ENCODE measurements at regions not wholly inside any gene's neighbourhood (a gene's known extent, or its start where the extent isn't known, plus 50 kb on each side); places are given as distances from the start of the nearest gene placed in this dataset.
"Not testable (repeated sequence)": the region's sequence is repeated elsewhere in the genome, so short reads cannot be mapped to it uniquely, and the experiment has no call there.

DNA sequence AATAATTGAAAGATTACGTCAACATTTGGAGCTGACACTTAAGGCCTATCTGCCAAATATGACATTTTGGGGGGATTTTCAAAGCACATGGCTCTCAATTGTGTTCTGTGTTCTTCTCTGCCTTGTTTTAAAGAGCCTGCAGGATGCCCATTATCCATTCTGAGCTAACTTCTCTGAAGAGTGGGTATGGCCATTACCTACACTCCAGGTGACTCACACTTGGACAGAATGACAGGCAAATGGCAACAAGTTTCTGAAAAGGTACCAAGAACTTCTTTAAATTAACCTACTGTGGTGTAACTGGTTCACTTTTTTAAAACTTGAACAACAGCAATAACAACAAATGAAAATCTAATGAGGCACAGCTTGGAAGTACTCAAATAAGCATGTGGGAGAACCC is 834.9 kb upstream of the SLC39A10 start:
- DNase-seq (ENCODE audit: low read depth) = no peak
- no peaks in the 10 kb centered on the region for H3K4me1 ChIP-seq (ENCODE audit: control insufficient read depth, insufficient read depth, low read length)

DNA sequence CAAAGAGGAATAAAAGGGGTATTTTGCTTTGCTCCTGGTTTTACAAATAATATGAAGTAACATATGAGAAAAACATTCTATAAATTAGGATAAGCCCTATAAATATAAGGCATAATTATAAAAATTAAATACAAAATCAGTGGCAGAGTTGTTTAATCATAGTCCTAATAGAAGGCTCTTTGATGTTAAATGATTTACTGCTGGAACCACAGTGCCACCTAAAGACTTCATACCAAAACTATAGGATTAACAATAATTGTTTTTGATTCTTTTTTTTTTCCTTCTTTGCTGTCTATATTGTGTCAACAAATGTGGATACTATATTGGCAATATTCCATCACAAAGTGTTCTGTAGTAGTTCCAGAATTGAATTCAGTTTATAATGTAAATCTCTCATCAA is 837.7 kb upstream of the SLC39A10 start:
- H3K9ac ChIP-seq (ENCODE audit: low read length) = no peak overlapping the region
- no peak for DNase-seq (ENCODE audit: low read depth)
- no peaks in the 10 kb centered on the region for H3K9me3 ChIP-seq (ENCODE audit: control insufficient read depth, low read length)
- H3K27me3 ChIP-seq (replicated peaks; ENCODE audit: control insufficient read depth, insufficient read depth, low read length) = no peaks in the 10 kb centered on the region
- no peaks in the 10 kb centered on the region for H3K4me1 ChIP-seq (ENCODE audit: control insufficient read depth, insufficient read depth, low read length)
- no peaks in the 10 kb centered on the region for H3K36me3 ChIP-seq (ENCODE audit: control insufficient read depth, insufficient read depth, low read length, severe bottlenecking)
- H3K4me3 ChIP-seq (ENCODE audit: low read length) = no peak overlapping the region

More for the DNA sequence above, 834.9 kb upstream of the SLC39A10 start:
- Histone ChIP-seq H3K4me3 (ENCODE audit: low read length) (no peak overlapping the region), H3K27me3 (replicated peaks; ENCODE audit: control insufficient read depth, insufficient read depth, low read length) (no peaks in the 10 kb centered on the region), H3K9me3 (ENCODE audit: control insufficient read depth, low read length) (no peaks in the 10 kb centered on the region), H3K36me3 (ENCODE audit: control insufficient read depth, insufficient read depth, low read length, severe bottlenecking) (no peaks in the 10 kb centered on the region), H3K9ac (ENCODE audit: low read length) (no peak overlapping the region)

DNA sequence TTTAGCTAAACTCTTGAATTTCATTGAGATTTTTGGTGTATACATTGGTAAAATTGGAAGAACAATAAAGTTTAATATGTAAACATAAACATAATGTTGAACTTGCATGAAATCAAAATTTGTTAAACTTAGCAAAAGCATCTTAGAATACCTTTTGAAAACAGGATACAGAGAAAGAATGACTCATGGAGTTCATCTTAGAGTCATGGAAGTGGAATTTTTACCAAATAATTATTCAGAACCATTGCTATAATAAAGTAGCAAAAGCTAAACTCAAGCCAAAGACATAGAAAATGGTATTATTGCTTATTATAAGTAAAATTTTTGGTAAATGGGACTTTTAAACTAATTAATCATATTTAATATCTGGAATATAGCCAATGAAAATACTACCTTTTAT is 841.6 kb upstream of the SLC39A10 start:
- DNase-seq (ENCODE audit: low read depth) = no peak
- Histone ChIP-seq H3K9me3 (ENCODE audit: control insufficient read depth, low read length) (no peaks in the 10 kb centered on the region), H3K36me3 (ENCODE audit: control insufficient read depth, insufficient read depth, low read length, severe bottlenecking) (no peaks in the 10 kb centered on the region), H3K4me1 (ENCODE audit: control insufficient read depth, insufficient read depth, low read length) (no peaks in the 10 kb centered on the region), H3K4me3 (ENCODE audit: low read length) (no peak overlapping the region), H3K9ac (ENCODE audit: low read length) (no peak overlapping the region), H3K27me3 (replicated peaks; ENCODE audit: control insufficient read depth, insufficient read depth, low read length) (no peaks in the 10 kb centered on the region)

DNA sequence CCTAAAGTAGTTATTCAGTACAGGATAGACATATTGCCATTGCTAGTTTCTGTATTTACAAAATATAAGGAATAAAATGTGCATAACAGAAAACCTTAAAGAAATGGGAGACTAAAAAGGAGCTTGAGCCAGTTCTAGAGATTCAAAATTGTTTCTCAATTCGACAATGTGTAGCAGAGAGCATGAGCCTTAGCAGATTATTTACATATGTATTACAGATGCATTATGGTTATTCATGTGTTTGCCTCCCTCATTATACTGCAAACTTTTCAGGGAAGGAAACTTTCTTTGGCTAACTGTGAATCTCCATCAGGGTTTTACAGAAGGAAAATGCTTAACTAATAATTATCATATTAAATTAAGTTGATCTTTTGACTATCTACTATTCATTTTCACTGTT is 854.4 kb upstream of the SLC39A10 start:
- Histone ChIP-seq H3K9ac (ENCODE audit: low read length) (no peak overlapping the region), H3K4me1 (ENCODE audit: control insufficient read depth, insufficient read depth, low read length) (no peaks in the 10 kb centered on the region), H3K27me3 (replicated peaks; ENCODE audit: control insufficient read depth, insufficient read depth, low read length) (no peaks in the 10 kb centered on the region), H3K4me3 (ENCODE audit: low read length) (no peak overlapping the region), H3K36me3 (ENCODE audit: control insufficient read depth, insufficient read depth, low read length, severe bottlenecking) (no peaks in the 10 kb centered on the region), H3K9me3 (ENCODE audit: control insufficient read depth, low read length) (no peaks in the 10 kb centered on the region)
- no peak for DNase-seq (ENCODE audit: low read depth)

DNA sequence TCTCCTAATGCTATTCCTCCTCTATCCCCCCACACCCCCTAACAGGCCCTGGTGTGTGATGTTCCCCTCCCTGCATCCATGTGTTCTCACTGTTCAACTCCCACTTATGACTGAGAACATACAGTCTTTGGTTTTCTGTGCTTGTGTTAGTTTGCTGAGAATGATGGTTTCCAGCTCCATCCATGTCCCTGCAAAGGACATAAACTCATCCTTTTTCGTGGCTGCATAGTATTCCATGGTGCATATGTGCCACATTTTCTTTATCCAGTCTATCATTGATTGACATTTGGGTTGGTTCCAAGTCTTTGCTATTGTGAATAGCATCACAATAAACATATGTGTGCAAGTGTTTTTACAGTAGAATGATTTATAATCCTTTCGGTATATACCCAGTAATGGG is 870.0 kb upstream of the SLC39A10 start:
- DNase-seq (ENCODE audit: low read depth); H3K4me1 ChIP-seq (ENCODE audit: control insufficient read depth, insufficient read depth, low read length): not testable (repeated sequence)

DNA sequence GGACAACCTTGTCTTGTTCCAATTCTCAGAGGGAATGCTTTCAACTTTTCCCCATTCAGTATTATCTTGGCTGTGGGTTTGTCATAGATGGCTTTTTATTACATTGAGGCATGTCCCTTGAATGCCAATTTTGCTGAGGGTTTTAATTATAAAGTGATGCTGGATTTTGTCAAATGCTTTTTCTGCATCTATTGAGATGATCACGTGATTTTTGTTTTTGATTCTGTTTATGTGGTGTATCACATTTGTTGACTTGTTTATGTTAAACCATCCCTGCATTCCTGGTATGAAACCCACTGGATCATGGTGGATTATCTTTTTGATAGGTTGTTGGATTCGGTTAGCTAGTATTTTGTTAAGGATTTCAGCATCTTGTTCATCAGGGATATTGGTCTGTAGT is 885.6 kb upstream of the SLC39A10 start:
- DNase-seq (ENCODE audit: low read depth); H3K4me3 ChIP-seq (ENCODE audit: low read length); H3K9ac ChIP-seq (ENCODE audit: low read length); H3K4me1 ChIP-seq (ENCODE audit: control insufficient read depth, insufficient read depth, low read length); H3K27me3 ChIP-seq (replicated peaks; ENCODE audit: control insufficient read depth, insufficient read depth, low read length); H3K36me3 ChIP-seq (ENCODE audit: control insufficient read depth, insufficient read depth, low read length, severe bottlenecking); H3K9me3 ChIP-seq (ENCODE audit: control insufficient read depth, low read length): not testable (repeated sequence)

More for the DNA sequence above, 870.0 kb upstream of the SLC39A10 start:
- not testable (repeated sequence) for H3K27me3 ChIP-seq (replicated peaks; ENCODE audit: control insufficient read depth, insufficient read depth, low read length); H3K9me3 ChIP-seq (ENCODE audit: control insufficient read depth, low read length); H3K4me3 ChIP-seq (ENCODE audit: low read length); H3K9ac ChIP-seq (ENCODE audit: low read length); H3K36me3 ChIP-seq (ENCODE audit: control insufficient read depth, insufficient read depth, low read length, severe bottlenecking)

DNA sequence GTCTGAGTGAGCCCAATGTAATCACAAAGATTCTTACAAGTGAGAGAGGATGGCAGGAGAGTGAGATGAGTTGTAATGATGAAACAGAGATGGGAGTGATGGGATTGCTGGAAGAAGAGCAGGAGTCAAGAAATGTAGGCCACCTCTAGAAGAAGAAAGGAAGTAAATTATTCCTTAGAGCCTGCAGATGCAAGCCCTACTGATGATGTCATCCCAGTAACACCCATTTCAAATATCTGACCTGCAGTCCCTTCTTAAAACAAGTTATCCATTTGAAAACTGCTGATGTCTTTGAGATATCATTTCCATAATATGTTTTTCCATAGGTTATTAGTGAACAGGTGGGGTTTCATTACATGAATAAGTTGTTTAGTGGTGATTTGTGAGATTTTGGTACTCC is 888.0 kb upstream of the SLC39A10 start:
- no peak for DNase-seq (ENCODE audit: low read depth)
- Histone ChIP-seq H3K9ac (ENCODE audit: low read length) (no peak overlapping the region), H3K4me1 (ENCODE audit: control insufficient read depth, insufficient read depth, low read length) (no peaks in the 10 kb centered on the region), H3K27me3 (replicated peaks; ENCODE audit: control insufficient read depth, insufficient read depth, low read length) (no peaks in the 10 kb centered on the region), H3K36me3 (ENCODE audit: control insufficient read depth, insufficient read depth, low read length, severe bottlenecking) (no peaks in the 10 kb centered on the region), H3K9me3 (ENCODE audit: control insufficient read depth, low read length) (no peaks in the 10 kb centered on the region), H3K4me3 (ENCODE audit: low read length) (no peak overlapping the region)

DNA sequence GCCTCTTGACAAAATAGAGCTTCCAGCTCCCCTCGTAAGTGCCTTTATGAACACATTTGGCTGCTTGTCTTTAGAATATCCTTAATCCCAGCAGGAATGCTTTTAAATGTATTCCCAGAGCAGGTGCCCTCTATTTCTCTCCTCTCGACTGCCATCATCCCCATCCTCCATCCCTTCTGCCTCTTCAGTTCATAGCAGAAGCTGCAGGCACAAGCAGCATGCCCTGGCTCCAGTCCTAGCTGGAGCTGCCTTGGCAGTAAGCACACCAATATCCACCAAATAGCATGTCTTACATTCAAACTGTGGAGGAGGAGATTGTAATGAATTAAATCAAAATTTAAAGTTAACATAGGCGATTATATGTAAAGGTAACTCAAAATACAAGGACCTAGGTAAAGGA is 891.3 kb upstream of the SLC39A10 start:
- no peaks in the 10 kb centered on the region for H3K36me3 ChIP-seq (ENCODE audit: control insufficient read depth, insufficient read depth, low read length, severe bottlenecking)
- no peaks in the 10 kb centered on the region for H3K4me1 ChIP-seq (ENCODE audit: control insufficient read depth, insufficient read depth, low read length)
- no peak overlapping the region for H3K9ac ChIP-seq (ENCODE audit: low read length)
- no peaks in the 10 kb centered on the region for H3K9me3 ChIP-seq (ENCODE audit: control insufficient read depth, low read length)
- no peak for DNase-seq (ENCODE audit: low read depth)
- no peak overlapping the region for H3K4me3 ChIP-seq (ENCODE audit: low read length)
- H3K27me3 ChIP-seq (replicated peaks; ENCODE audit: control insufficient read depth, insufficient read depth, low read length) = no peaks in the 10 kb centered on the region

DNA sequence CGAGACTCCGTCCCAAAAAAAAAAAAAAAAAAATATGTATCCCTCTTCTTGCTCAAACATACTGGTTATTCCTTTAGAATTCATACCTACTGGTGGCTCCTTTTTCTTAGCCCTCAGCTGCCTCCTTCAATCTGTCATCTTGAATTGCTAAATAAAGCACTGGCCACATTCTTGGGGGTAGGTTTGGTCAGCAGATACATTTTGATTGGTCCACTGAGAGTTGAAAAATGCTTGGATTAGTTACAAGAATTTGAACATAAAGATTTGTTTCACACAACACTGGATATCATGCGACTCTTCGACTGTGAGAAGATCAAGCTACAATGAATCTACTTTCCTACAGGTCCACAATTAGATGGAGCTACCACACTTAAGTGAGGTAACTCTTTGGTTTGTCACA is 906.1 kb upstream of the SLC39A10 start:
- no peaks in the 10 kb centered on the region for H3K36me3 ChIP-seq (ENCODE audit: control insufficient read depth, insufficient read depth, low read length, severe bottlenecking)
- H3K4me1 ChIP-seq (ENCODE audit: control insufficient read depth, insufficient read depth, low read length) = no peaks in the 10 kb centered on the region
- H3K9me3 ChIP-seq (ENCODE audit: control insufficient read depth, low read length) = no peaks in the 10 kb centered on the region
- no peak overlapping the region for H3K4me3 ChIP-seq (ENCODE audit: low read length)
- no peaks in the 10 kb centered on the region for H3K27me3 ChIP-seq (replicated peaks; ENCODE audit: control insufficient read depth, insufficient read depth, low read length)
- DNase-seq (ENCODE audit: low read depth) = no peak
- no peak overlapping the region for H3K9ac ChIP-seq (ENCODE audit: low read length)

DNA sequence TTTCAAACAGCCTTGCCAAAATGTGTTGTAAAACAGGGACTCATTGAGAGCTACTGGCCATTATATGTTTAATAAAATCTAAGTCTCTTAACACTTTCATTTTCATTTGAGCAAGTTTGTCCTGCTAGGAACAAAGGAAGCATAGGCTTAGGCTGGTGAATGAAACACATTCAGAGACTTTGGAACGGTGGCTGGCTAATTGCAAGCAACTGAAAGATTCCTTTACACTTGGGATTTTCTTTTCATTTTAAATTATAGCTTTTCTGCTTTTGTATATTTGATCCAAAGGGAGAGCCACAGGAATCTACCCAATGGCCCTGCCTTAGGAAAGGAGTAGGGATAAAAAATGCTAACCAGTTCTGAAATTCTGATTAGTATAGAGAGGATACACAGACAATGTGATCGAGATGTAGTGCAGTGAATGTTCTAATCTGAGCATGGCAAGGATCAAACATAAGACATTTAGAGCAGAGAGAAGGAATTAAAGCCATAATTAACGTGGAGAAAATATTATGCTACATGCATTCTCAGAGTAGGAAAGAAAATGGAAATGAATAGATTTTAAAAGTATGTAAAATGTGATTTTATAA is 911.4 kb upstream of the SLC39A10 start:
- Histone ChIP-seq H3K9me3 (ENCODE audit: control insufficient read depth, low read length) (no peaks in the 10 kb centered on the region), H3K4me1 (ENCODE audit: control insufficient read depth, insufficient read depth, low read length) (no peaks in the 10 kb centered on the region), H3K27me3 (replicated peaks; ENCODE audit: control insufficient read depth, insufficient read depth, low read length) (no peaks in the 10 kb centered on the region), H3K36me3 (ENCODE audit: control insufficient read depth, insufficient read depth, low read length, severe bottlenecking) (no peaks in the 10 kb centered on the region), H3K4me3 (ENCODE audit: low read length) (no peak overlapping the region), H3K9ac (ENCODE audit: low read length) (no peak overlapping the region)
- DNase-seq (ENCODE audit: low read depth) = no peak

DNA sequence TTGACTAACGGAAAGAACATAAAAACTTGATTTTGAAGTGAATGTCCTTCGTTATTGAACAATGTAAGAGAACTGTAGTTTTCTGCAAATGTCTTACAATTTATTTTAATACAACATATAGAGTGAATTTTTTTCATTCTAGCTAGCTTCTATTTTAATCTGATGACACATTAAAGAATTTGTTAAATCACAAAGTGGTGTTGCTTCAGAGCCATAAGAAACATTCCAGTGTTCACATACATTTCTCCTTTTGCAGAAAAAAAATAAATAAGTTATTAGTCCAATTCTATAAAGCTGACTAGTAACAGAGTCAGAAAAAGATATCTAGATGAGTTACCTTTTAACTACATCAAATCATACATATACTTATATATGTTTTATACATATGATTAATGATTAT is 914.3 kb upstream of the SLC39A10 start:
- H3K27me3 ChIP-seq (replicated peaks; ENCODE audit: control insufficient read depth, insufficient read depth, low read length) = no peaks in the 10 kb centered on the region
- no peak for DNase-seq (ENCODE audit: low read depth)
- H3K36me3 ChIP-seq (ENCODE audit: control insufficient read depth, insufficient read depth, low read length, severe bottlenecking) = no peaks in the 10 kb centered on the region
- no peak overlapping the region for H3K9ac ChIP-seq (ENCODE audit: low read length)
- H3K9me3 ChIP-seq (ENCODE audit: control insufficient read depth, low read length) = no peaks in the 10 kb centered on the region
- H3K4me3 ChIP-seq (ENCODE audit: low read length) = no peak overlapping the region
- H3K4me1 ChIP-seq (ENCODE audit: control insufficient read depth, insufficient read depth, low read length) = no peaks in the 10 kb centered on the region

DNA sequence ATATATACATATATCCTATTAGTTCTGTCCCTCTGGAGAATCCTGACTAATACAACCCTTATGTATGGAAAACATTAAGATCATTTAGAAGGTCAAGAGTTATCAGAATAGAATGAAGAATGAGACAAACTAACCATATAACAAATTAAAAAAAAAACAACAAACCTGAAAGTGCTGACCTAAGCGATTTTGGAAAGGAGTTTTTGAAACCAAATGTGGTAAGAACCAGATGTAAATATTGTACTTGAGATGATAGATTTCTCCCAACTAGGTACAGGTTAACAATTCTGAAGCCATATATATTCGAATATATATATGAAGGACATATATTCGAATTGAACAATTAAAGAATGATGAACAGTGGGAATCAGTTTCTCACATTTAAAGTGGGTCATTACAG is 917.8 kb upstream of the SLC39A10 start:
- DNase-seq (ENCODE audit: low read depth) = no peak
- H3K4me3 ChIP-seq (ENCODE audit: low read length) = no peak overlapping the region
- H3K27me3 ChIP-seq (replicated peaks; ENCODE audit: control insufficient read depth, insufficient read depth, low read length) = no peaks in the 10 kb centered on the region

More for the DNA sequence above, 917.8 kb upstream of the SLC39A10 start:
- no peaks in the 10 kb centered on the region for H3K9me3 ChIP-seq (ENCODE audit: control insufficient read depth, low read length)
- H3K36me3 ChIP-seq (ENCODE audit: control insufficient read depth, insufficient read depth, low read length, severe bottlenecking) = no peaks in the 10 kb centered on the region
- H3K4me1 ChIP-seq (ENCODE audit: control insufficient read depth, insufficient read depth, low read length) = no peaks in the 10 kb centered on the region
- no peak overlapping the region for H3K9ac ChIP-seq (ENCODE audit: low read length)
